Fibroblast of lung (primary cell): ENCODE measurements at regions not wholly inside any gene's neighbourhood (a gene's known extent, or its start where the extent isn't known, plus 50 kb on each side); places are given as distances from the start of the nearest gene placed in this dataset.
A peak's percentile ranks its signal among the peaks of the same experiment; 100 is the strongest.

ENCODE experiments used
- DNase-seq, 2 donors: peaks; one replicate each; pipeline versions ENCODE4 v3.0.0 to v3.0.0-alpha.2; 2010; ENCODE audit warnings: low read depth in 2 of 2
- H2AFZ ChIP-seq: 2 replicates; pipeline ENCODE4 v1.5.1; 2012; ENCODE audit warnings: low read length, control low read depth, inconsistent platforms
- H3K27ac ChIP-seq: 2 replicates; pipeline ENCODE4 v1.5.1; 2011; ENCODE audit warnings: low read length, control low read depth; ENCODE audit not compliant: insufficient read depth
- H3K27me3 ChIP-seq: 2 replicates; pipeline ENCODE4 v1.5.1; 2011; ENCODE audit warnings: mild to moderate bottlenecking, low read length; ENCODE audit not compliant: control insufficient read depth, insufficient read depth
- H3K36me3 ChIP-seq: 2 replicates; pipeline ENCODE4 v1.5.1; 2011; ENCODE audit warnings: low read length; ENCODE audit not compliant: control insufficient read depth, insufficient read depth
- H3K4me1 ChIP-seq: 2 replicates; pipeline ENCODE4 v1.5.1; 2011; ENCODE audit warnings: low read length; ENCODE audit not compliant: control insufficient read depth, insufficient read depth; ENCODE audit errors: extremely low read depth
- H3K4me2 ChIP-seq: 2 replicates; pipeline ENCODE4 v1.5.1; 2011; ENCODE audit warnings: low read length, control low read depth; ENCODE audit not compliant: insufficient read depth; ENCODE audit errors: extremely low read depth
- H3K4me3 ChIP-seq, 4 experiments: fragments of 200-600 bp in 1 of 4; sonication (generic) in 1 of 4; replicated peaks in 1 of 4; 2 replicates each; pipeline ENCODE4 v1.5.1; 2011 to 2016; ENCODE audit warnings: low read length in 4 of 4, low read depth in 3 of 4, mild to moderate bottlenecking in 3 of 4, control low read depth in 2 of 4, inconsistent platforms in 1 of 4, mixed read lengths in 1 of 4; ENCODE audit not compliant: insufficient read depth in 1 of 4; ENCODE audit errors: control extremely low read depth in 1 of 4
- H3K79me2 ChIP-seq: 2 replicates; pipeline ENCODE4 v1.5.1; 2012; ENCODE audit warnings: mild to moderate bottlenecking, low read length, inconsistent platforms; ENCODE audit not compliant: control insufficient read depth, insufficient read depth
- H3K9ac ChIP-seq: 2 replicates; pipeline ENCODE4 v1.5.1; 2011; ENCODE audit warnings: mild to moderate bottlenecking, low read length, control low read depth; ENCODE audit not compliant: insufficient read depth
- H3K9me3 ChIP-seq: 2 replicates; pipeline ENCODE4 v1.5.1; 2012; ENCODE audit warnings: low read depth, low read length; ENCODE audit not compliant: control insufficient read depth, insufficient read depth
- H4K20me1 ChIP-seq: 2 replicates; pipeline ENCODE4 v1.5.1; 2011; ENCODE audit warnings: low read length; ENCODE audit not compliant: control insufficient read depth, insufficient read depth; ENCODE audit errors: extremely low read depth
- CTCF ChIP-seq, 2 donors: IDR thresholded peaks in 1 of 2; conservative IDR thresholded peaks in 1 of 2; 1 replicate in 1 of 2; 2 replicates in 1 of 2; pipeline ENCODE4 v1.5.1; 2011 to 2012; ENCODE audit warnings: low read length in 2 of 2, control low read depth in 1 of 2, inconsistent platforms in 1 of 2, low read depth in 1 of 2, mild to moderate bottlenecking in 1 of 2
- EZH2 ChIP-seq: IDR thresholded peaks from 2 replicates; pipeline ENCODE4 v1.5.1; 2012; ENCODE audit warnings: low read length, control low read depth, mild to moderate bottlenecking; ENCODE audit errors: missing control alignments

- TF ChIP-seq EZH2 (no peak), CTCF (conservative IDR thresholded peaks at IDR 0.05 in 1 of 2, IDR thresholded peaks at IDR 0.05 in 1 of 2; ENCODE audit: low read depth in 1 of 2, low read length in 2 of 2) (no peak)
- H3K4me1 ChIP-seq = no peaks in the 10 kb centered on the region
- no peak overlapping the region for H3K4me3 ChIP-seq
- DNase-seq = peak in 1 of 2 donors; percentile 25
- H3K4me2 ChIP-seq = no peak overlapping the region
- no peaks in the 10 kb centered on the region for H3K9me3 ChIP-seq
- no peak overlapping the region for H3K27ac ChIP-seq
- H2AFZ ChIP-seq = no peak overlapping the region
- no peaks in the 10 kb centered on the region for H3K79me2 ChIP-seq
- no peak overlapping the region for H3K9ac ChIP-seq
- no peaks in the 10 kb centered on the region for H4K20me1 ChIP-seq
- H3K27me3 ChIP-seq = no peaks in the 10 kb centered on the region
- no peaks in the 10 kb centered on the region for H3K36me3 ChIP-seq
Measured at GRCh38 chr13:38418286-38418685, 68.6 kb downstream of the UFM1 start.

- no peaks in the 10 kb centered on the region for H4K20me1 ChIP-seq
- DNase-seq = no peak
- TF ChIP-seq EZH2 (no peak), CTCF (conservative IDR thresholded peaks at IDR 0.05 in 1 of 2, IDR thresholded peaks at IDR 0.05 in 1 of 2; ENCODE audit: low read depth in 1 of 2, low read length in 2 of 2) (no peak)
Measured at GRCh38 chr13:38419312-38419873, 69.7 kb downstream of the UFM1 start.

GRCh38 chr13:38421590-38422560, 72.2 kb downstream of the UFM1 start:
- H3K27me3 ChIP-seq = no peaks in the 10 kb centered on the region
- DNase-seq = peak; percentile 17 to 27
- no peak overlapping the region for H2AFZ ChIP-seq
- no peaks in the 10 kb centered on the region for H3K9me3 ChIP-seq
- H3K4me3 ChIP-seq = no peak overlapping the region
- H3K4me2 ChIP-seq = no peak overlapping the region
- H3K9ac ChIP-seq = no peak overlapping the region
- H3K27ac ChIP-seq = no peak overlapping the region
- TF ChIP-seq CTCF (conservative IDR thresholded peaks at IDR 0.05 in 1 of 2, IDR thresholded peaks at IDR 0.05 in 1 of 2; ENCODE audit: low read depth in 1 of 2, low read length in 2 of 2) = no peak
- no peak for TF ChIP-seq EZH2
- H3K4me1 ChIP-seq = no peaks in the 10 kb centered on the region
- H3K36me3 ChIP-seq = no peaks in the 10 kb centered on the region
- no peaks in the 10 kb centered on the region for H3K79me2 ChIP-seq
- H4K20me1 ChIP-seq = no peaks in the 10 kb centered on the region

More at GRCh38 chr13:38419312-38419873, 69.7 kb downstream of the UFM1 start:
- Histone ChIP-seq H3K27ac (no peak overlapping the region), H3K79me2 (no peaks in the 10 kb centered on the region), H3K9me3 (no peaks in the 10 kb centered on the region), H3K4me1 (no peaks in the 10 kb centered on the region), H3K4me3 (no peak overlapping the region), H3K9ac (no peak overlapping the region), H2AFZ (no peak overlapping the region), H3K36me3 (no peaks in the 10 kb centered on the region), H3K27me3 (no peaks in the 10 kb centered on the region), H3K4me2 (no peak overlapping the region)
